ENCODE measurements at regions not wholly inside any gene's neighbourhood (a gene's known extent, or its start where the extent isn't known, plus 50 kb on each side); places are given as distances from the start of the nearest gene placed in this dataset.

DNA sequence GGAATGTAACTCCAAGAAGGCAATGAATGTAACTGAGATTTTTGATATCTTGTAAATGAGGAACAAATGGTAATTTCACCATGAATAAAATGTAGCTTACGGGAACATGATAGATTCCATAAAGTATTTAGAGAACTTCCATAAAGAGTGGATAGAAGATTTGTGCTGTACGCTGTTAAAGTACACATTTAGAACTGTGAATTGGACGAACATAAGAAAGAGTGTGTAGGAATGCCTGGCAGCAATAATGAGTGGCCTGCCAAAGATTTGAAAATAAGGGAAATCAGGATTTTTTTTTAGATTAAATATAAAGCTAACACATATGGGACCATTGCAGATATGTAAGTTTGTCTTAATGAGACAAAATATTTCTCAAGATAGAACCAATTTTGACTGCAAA is 1153.3 kb upstream of the EYS start:
- DNase-seq: no peak

DNA sequence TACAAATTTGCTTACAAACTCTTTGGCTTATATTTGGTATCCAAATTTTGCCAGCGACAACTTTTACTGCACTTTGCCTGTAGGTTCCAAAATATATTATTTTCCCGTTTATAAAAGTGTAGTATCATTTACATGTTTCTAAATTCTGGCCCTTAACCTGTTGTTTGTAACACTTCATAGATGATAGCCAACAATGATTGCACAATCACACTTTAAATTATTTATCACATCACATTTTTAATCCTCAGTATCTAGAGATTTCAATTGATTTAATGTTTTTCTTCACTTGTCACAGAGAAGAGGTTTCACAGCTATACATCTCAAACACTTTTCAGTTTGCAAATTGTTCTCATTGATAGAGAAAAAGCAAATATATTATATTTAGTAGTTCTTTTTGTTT is 1151.2 kb upstream of the EYS start:
- no peak for DNase-seq

- no peak for DNase-seq
Observed at GRCh38 chr6:66854014-66854413, 1147.0 kb upstream of the EYS start.

DNA sequence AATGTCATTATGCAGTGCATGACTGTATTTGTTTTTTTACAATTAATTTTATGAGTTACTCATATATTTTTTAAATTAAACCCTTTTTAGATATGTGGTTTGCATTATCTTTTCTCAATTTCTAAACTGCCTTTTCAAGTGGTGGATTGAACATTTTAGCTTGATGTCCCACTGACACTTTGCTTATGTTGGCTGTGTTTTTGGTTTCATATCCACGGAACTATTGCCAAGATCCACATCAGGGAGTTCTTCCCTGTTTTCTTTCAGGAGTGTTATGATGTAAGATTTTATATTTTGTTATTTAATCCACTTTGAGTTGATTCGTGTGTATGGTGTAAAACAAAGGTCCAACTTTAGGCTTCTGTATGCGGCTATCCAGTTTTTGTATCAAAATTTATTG is 1144.9 kb upstream of the EYS start:
- DNase-seq: no peak

GRCh38 chr6:66849843-66850242 is 1142.8 kb upstream of the EYS start:
- DNase-seq: no peak

- DNase-seq: no peak
Observed at GRCh38 chr6:66848244-66848953, 1141.4 kb upstream of the EYS start.

- no peak for DNase-seq
Observed at GRCh38 chr6:66838764-66839163, 1131.7 kb upstream of the EYS start.

DNA sequence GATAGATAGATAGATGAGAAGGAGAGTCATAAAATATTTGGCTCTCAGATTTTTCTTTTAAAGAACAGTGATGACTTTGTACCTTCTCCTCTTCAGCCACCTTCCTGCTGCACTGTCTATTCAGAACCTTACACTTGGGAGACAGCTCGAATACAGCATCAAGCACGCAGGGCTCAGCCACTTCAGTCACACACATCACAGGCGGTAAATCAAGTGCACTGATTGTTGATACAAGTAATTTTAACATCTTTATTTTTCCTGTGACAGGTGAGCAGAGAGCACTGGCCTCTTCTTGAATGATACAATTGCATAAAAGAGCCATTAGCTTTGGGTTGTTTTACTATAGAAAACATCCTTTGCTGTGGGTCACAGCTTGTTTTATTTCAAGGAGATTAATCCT is 1118.5 kb upstream of the EYS start:
- no peak for DNase-seq

- DNase-seq: no peak
Observed at GRCh38 chr6:66814156-66814555, 1107.1 kb upstream of the EYS start.

DNA sequence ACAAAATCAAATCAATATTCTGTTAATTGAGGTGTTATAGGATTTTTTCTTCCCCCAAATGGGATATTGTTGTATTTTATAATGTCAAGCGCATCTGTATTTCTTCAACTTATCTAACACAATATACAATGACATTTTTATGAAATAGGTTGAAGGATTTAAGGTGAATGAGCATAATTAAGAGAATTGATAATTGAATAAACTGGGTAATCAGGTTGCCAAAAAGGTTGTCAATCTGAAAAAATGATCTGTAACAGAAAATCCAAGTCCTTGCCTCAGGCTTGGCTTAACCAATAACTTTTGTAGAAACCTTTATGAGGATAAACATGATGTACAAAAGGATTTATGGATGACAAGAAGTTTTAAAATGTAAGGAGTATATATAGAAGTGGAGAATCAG is 1101.7 kb upstream of the EYS start:
- DNase-seq: no peak

DNA sequence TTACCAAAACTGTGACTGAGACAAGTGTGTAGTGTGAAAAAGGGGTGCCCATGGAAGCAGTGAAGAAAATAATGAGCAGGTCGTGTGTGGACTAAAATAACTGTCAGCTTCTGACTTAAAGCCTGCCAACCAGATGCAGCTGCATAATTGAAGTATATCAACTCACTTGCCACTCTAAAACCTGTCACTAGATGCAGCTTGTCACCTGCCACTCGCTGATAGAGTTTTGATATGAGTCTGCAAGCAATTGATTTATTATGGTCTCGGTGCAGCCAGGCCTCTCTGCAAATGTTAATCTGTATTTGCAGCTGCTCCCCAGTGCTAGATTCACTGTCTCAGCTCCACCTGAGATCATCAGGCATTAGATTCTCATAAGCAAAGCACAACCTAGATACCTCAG is 1090.0 kb upstream of the EYS start:
- DNase-seq: no peak

GRCh38 chr6:66788579-66788978 is 1081.6 kb upstream of the EYS start:
- no peak for DNase-seq

DNA sequence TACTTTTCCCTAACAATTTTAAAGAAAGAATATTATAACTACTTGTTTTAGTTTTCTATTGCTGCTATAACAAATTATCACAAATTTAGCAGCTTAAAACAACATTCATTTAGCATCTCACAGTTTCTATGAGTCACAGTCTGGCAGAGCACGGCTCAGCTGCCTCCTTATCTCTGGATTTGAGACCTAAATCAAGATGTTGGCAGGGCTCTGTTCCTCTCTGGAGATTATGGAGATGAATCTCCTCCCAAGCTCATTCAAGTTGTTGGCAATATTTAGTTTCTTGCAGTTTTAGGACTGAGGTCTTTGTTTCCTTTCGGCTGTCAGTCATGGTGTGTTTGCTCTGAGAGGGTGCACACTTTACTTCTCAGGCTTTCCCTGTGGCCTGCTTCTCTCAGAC is 1065.8 kb upstream of the EYS start:
- DNase-seq: no peak

GRCh38 chr6:66771626-66772025 is 1064.6 kb upstream of the EYS start:
- DNase-seq: no peak

DNA sequence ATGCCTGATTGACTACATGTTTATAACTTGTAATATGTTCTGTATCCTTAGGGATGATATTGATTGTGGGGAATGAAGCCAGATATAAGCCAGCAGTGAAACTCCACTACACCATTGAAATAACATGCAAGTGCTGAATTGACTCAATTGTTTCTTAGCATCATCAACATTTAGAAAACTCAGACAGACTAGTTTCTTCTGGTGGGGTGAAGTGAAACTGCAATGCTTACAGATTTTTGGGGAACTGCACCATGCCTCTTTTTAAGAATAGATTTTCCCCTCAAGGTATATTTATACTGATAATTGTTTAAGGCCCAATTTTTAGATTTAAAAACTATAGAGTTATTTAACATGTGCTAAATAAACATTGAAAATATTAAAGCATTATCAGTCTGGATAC is 1044.6 kb upstream of the EYS start:
- DNase-seq: no peak

- no peak for DNase-seq
Observed at GRCh38 chr6:66740346-66740745, 1033.3 kb upstream of the EYS start.

DNA sequence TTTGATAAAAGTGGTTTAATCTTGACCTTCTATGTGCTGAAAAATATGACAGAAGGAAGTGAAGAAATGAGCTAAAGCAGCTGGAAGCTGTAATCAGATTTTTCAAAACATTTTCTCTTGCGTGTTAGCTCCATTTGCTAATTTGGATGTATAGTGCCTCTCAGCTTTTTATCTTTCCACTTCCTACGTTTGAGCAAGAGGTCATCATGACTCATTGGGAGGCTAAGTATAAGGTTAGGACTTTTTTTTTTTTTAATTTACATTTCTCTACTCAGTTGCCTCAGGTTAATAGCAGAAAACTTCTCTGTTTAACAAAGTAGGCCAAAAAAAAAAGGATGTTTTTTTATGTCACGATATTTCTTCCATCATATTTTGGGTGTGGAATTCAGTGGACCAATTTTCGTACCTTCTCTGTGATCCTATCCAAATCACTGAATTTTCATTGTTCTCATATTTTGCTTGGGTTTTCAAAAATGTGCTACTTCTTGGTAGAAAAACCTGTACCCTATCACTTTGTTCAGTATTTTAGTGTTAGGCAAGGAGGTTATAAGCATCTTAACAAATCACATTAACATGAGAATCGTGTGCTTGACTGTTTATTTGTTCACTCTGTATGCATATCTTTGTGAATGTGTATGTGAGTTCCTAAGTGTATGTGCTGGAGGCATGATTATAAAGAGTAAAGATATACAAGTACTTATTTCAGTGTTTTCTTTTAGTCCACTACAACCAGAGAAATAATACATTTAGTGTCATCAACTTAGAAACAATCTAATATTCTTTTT is 1028.3 kb upstream of the EYS start:
- no peak for DNase-seq

DNA sequence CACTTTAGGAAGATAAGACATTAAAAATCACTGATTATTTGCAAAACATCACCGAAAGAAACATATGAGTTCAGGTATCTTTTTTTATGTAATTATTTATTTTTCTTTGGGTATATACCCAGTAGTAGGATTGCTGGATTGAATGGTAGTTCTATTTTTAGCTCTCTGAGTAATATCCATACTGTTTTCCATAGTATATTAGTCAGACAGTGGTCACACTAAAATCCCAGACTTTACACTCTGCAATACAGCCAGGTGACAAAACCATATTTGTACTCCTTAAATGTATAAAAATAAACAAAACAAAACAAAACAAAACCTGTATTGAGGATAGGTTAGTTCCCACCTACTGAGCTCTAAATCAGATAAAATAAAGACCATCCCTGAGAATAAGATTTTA is 1024.3 kb upstream of the EYS start:
- no peak for DNase-seq

DNA sequence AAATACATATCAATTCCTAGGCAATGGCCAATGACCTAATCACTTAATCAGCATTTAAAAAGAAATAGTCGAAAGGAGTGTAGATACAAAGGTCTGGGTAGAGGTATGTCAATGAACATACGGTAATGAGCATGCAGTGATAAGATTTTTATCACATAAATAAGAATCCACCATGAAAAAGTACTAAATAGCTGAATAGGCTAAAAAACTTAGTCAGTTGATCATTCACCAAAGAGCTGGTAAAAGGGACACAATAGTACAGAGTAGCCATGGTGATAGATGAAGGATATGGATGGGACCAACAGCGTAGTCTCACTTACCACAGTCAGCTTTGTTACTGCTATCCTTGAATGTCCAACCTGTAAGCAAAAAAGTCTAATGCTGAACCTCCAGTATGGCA is 1018.6 kb upstream of the EYS start:
- no peak for DNase-seq

- no peak for DNase-seq
Observed at GRCh38 chr6:66717801-66718200, 1010.8 kb upstream of the EYS start.

- DNase-seq: no peak
Observed at GRCh38 chr6:66699385-66699784, 992.4 kb upstream of the EYS start.

- no peak for DNase-seq
Observed at GRCh38 chr6:66689608-66690007, 982.6 kb upstream of the EYS start.

DNA sequence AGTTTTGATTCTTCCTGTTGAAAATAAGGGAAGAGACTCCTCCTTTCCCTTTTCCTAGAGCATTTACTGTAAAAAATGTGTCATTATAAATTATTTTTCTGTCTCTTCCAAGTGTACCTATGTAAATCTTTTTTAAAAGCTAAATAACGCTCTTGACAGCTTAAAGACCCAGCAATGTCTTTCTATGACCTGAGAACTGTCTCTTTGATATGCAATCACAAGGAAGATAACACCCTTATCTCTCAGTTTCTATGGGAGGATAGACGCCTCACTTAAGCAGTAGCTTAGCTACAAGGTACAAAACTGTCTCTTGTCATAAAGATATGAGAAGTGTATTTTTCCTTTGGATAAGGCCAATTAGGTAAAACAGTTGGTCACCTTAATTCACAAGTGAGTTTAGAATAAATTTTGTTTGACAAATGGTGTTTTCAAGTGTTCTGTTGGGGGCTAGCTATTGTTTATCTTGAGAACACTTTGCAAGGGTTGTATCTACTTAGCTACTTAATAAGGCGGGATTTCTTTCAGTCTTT is 980.6 kb upstream of the EYS start:
- no peak for DNase-seq

DNA sequence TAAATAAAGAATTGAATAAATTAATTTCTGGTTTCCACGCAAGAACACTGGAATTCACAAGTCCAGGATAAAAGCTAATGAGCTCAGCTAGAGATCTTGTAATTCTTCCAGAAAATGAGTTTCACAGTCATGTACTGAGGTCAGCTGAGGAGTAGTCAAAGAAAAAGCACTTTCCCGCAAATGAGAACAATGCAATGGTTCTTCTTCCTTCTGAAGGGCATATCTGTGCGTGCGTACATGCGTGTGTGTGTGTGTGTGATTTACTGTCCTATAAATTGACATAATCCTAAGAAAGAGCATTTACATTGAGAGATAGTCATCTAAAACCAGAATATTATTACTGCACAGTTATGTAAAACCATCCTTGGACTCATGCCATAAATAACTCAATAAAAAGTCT is 968.9 kb upstream of the EYS start:
- no peak for DNase-seq

GRCh38 chr6:66664112-66664511 is 957.1 kb upstream of the EYS start:
- no peak for DNase-seq

Measured in GF-D8 (cell line).